GM18909 (cell line): ENCODE measurements at regions not wholly inside any gene's neighbourhood (a gene's known extent, or its start where the extent isn't known, plus 50 kb on each side); places are given as distances from the start of the nearest gene placed in this dataset.
"Not testable (repeated sequence)": the region's sequence is repeated elsewhere in the genome, so short reads cannot be mapped to it uniquely, and the experiment has no call there.

Experiments used
- ATAC-seq: cut with Tn5 transposase; IDR thresholded peaks from one replicate; pipeline ENCODE4 v1.9.1; 2021; ENCODE audit warnings: mild to moderate bottlenecking; ENCODE audit not compliant: unreplicated experiment, poor library complexity

DNA sequence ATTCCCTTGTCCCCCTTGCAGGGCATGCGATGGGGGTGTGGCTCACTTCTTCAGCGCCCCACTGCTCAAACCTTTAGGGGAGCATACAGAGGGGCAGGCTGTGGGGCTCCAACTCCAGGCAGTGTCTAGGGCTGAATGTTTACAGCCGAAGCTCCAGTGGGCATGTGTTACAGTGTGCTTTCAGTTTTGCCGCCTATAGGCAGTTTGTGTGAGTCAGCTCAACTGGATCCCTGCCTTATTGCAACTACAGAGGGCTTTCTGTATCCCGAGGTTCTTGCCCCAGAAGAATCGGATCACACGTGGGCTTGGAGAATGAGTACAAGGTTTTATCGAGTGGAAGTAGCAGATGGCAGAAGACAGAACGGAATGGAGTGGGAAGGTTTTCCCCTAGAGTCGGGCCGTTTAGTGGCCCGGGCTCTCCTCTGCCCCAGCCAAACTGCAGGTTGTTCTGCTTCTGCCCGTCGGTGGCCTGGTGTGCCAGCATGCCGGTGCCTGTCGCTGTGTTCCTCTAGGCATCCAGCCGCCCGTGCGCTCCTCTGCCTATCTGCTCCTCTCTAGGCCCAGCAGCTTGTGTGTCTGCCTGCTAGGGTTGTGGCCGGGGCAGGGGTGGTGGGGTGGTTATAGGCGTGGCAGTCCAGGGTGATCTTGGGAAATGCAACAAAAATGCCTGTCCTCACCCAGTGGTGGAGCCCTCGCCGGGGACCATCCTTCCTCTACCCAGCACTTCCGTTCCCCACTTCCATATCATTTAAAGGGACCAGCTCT is 435.9 kb upstream of the SGCG start:
- no peak for ATAC-seq

DNA sequence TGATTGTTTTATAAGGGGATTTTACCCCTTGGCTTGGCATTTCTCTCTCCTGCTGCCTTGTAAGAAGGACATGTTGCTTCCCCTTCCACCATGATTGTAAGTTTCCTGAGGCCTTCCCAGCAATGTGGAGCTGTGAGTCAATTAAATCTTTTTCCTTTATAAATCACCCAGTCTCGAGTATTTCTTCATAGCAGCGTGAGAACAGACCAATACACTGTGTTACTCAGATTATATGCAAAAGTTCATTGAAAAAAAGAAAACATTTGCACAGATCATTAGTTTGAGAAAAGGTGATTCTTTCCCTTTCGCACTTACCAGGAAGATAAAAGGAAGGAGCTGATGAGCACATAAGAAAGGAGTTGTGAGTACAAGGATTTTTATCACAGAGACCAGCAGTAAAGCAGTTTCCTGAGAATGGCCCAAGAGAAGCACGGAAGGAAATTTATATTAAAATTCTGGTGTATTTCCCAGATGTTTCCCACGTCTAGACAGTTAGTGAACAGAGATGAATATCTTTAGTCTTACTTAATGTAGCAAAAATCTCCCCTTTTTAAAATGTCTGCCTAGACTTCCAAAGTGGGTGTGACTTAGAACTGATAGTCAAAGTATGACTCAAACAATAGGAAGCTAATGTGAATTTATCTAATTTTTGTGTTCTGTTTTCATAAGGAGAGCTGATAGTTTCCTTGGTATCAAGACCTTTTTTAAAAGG is 431.8 kb upstream of the SGCG start:
- ATAC-seq: no peak

- no peak for ATAC-seq
Measured at GRCh38 chr13:22749626-22750025, 431.2 kb upstream of the SGCG start.

DNA sequence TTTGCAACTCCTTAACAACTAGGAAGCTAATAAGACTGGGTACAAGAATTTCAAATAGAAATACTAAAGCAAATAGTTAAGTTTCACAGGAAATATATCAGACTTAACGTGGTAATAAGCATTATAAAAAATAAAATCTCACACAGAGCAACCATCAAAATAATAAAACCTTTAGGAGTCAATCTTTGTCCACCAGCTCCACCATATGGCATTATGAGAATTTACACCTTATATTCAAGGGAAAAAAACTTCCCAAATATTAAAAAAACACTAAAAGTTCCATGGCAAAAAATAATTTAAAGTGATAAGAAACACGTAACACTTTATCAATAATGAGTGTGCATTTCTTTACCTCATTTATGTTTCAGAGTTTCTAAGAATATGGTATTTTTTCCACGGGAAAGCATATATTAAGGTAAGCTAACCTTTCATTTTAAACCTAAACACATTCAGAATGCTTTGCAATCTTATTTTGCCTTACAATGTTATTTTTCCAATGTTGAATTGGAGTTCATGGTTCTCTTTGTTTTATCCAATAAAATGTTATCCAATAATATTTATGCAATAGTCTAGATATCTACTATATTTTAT is 423.2 kb upstream of the SGCG start:
- ATAC-seq: no peak

- no peak for ATAC-seq
Measured at GRCh38 chr13:22758245-22758644, 422.5 kb upstream of the SGCG start.

- no peak for ATAC-seq
Measured at GRCh38 chr13:22761709-22762108, 419.1 kb upstream of the SGCG start.

- no peak for ATAC-seq
Measured at GRCh38 chr13:22765547-22765946, 415.2 kb upstream of the SGCG start.

DNA sequence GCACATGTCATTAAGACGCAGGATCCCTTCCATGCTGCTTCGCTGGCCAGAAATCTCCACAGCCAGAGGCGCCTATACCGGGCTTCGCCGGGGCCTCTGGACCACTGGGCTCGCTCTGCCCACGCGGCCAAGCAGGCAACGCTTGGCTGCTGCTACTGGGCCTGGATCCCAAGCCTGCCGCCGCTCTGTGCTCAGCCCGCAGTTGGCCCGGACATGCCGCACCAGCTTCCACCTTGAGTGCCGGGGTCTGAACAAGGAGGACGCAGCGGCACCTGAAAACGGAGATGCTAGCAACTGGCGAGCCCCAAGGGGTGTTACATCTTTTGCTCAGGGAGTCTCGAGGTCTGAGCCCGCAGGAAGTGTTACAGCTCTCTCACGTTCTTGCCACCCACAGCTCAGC is 409.9 kb upstream of the SGCG start:
- ATAC-seq: no peak

DNA sequence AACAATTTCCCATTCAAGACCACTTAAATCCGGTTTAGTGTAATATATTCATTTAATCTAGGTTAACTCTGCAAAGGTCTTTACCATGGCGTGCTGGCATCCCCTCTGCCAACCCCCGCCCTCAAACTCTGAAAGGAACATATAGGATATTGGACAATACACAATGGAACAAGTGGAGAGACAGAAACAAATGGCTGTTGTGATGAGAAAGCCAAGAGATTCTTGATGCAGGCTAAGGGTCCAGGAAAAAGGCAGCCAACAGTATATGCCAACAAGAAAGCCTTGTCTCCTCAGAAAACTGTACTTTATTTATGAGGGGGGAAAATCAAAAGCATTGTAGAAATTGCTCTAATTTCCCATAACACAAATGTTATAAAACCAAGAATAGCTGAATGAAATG is 407.3 kb upstream of the SGCG start:
- ATAC-seq: no peak

GRCh38 chr13:22776394-22777186 is 404.2 kb upstream of the SGCG start:
- no peak for ATAC-seq

- no peak for ATAC-seq
Measured at GRCh38 chr13:22777207-22777606, 403.6 kb upstream of the SGCG start.

- no peak for ATAC-seq
Measured at GRCh38 chr13:22789027-22789593, 391.7 kb upstream of the SGCG start.

DNA sequence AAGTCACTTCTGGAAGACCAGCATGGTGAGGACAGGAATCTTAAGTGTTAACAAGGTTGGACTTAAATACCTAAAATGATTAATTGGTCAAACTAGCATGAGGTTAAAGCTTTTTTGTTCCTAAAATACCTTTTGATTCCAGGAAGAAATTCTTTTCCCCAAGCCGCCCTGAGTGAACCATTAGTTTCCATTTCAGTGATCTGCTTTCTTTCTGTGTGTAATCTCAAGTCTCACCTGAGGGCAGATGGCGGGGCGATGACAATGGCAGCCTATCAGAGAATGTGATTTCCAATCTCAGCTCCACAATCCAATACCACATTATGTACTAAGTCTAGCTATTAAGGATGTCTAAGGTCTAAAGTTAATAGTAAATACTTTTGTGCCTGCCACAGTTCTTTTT is 390.9 kb upstream of the SGCG start:
- no peak for ATAC-seq

DNA sequence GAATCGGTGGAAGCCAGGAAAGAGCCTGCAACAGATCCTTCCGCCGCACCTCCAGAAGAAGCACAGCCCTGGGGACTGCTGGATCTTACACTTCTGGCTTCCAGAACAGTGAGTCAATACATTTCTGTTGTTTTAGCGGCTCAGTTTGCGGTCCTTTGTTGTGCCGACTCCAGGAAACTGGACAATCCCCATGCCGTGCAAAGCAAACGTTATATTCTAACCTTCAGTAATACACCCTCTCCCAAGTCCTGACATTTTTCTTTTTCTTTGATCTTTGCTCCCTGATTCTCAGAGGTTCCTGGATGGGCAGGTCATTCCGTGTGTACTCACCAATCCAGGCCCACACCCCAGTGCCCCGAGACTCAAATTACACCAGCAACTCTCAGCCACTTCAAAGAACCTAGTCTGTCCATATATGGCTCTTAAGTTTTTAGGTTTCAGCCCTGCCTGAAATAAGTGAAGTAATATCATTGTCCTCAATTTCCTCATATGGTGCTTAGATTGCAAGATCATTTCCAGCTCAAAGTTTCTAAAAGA is 387.1 kb upstream of the SGCG start:
- no peak for ATAC-seq

DNA sequence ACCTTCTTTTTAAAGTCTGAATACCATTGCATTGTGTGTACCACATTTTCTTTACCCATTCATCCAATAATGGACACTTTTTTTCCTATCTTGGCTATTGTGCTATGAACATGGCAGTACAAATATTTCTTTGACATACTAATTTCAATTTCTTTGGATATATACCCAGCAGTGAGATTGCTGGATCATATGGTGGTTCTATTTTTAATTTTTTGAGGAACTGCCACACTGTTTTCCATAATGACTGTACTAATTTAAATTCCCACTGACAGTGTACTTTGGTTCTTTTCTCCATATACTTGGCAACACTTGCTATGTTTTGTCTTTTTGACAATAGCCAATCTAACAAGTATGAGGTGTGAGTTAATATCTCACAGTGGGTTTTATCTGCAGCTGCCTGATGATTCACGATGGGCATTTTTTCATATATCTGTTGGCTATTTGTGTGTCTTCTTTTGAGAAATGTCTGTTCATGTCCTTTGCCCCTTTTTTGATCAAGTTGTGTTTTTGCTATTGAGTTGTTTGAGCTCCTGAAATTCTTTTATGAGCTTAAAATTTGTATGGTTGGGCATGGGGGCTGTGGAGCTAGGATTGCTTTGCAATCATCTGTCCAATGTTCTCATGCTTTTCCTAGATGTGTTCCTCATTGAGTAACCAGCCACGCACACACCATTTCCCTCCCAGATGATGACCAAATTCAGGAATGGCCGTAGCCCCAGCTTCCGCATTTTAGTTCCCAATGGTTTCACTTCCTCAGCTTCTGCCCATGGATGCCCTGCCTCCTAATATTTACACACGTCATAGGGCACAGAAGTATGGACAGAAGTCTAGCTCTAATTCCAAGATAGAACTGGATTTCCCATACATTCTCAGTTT is 380.0 kb upstream of the SGCG start:
- no peak for ATAC-seq

DNA sequence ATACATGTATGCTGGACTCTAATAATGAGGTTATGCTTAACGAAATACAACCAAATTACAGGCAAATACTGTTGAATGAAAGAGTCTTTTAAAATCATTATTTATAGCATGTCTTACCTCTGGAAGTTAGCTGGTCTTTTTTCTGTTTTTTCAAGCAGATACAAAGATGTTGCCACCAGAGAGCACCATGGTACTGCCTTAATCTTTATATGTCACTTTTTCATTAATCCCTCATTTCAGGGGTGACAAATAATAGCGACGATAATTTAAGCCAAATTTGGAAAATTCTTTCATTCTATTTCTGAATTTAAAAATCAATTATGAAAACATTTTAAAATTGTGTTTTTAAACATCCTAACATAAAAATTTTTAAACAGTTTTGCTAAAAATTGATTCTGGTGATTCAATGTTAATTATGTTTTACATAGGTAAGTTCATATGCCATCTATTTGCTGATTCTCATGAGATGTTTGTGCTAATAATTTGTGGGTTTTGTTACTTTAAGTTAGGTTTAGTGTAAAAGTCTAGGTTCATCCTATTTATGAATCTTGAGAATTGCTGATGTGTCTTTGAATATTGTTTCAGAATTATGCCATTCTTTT is 379.3 kb upstream of the SGCG start:
- ATAC-seq: no peak

DNA sequence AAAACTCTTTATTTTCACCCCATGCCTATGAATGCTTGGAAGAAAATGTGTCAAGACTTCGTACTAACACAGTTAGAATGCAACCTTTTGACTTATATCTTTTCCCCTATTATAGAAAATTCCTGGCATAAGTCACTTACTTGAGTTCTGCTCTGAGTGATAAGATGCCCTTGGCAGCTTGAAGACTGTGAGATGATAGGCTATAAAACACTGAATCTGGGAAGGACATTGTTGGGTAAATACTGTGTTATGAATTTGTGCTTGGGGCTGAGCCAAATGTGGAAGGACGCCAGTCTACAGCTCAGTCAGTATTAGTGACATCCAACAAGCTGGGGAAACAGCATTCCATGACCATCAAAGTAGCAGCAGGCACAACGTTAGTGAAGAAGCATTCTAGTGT is 368.0 kb upstream of the SGCG start:
- ATAC-seq: no peak

DNA sequence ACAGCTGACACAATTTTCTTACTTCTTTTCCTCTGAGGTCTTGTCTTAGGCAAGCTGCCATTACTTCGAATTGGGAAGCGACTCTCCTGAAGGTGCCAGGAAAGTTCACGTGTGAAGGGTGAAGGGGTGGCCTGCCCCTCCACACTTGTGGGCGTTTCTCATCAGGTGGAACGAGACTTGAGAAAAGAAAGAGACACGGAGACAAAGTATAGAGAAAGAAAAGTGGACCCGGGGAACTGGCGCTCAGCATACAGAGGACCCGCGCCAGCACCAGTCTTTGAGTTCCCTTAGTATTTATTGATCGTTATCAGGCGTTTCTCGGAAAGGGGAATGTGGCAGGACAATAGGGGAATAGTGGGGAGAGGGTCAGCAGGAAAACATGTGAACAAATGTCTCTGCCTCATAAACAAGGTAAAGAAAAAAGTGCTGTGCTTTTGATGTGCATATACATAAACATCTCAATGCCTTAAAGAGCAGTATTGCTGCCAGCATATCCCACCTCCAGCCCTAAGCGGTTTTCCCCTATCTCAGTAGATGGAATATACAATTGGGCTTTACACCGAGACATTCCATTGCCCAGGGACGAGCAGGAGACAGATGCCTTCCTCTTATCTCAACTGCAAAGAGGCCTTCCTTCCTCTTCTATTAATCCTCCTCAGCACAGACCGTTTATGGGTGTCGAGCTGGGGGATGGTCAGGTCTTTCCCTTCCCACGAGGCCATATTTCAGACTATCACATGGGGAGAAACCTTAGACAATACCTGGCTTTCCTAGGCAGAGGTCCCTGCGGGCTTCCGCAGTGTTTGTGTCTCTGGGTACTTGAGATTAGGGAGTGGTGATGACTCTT is 367.0 kb upstream of the SGCG start:
- not testable (repeated sequence) for ATAC-seq
